NB4 (cell line): ENCODE measurements at regions not wholly inside any gene's neighbourhood (a gene's known extent, or its start where the extent isn't known, plus 50 kb on each side); places are given as distances from the start of the nearest gene placed in this dataset.

Experiments used
- POLR2A ChIP-seq: IDR thresholded peaks from 2 replicates; pipeline ENCODE4 v1.6.1; 2011; ENCODE audit warnings: mild to moderate bottlenecking; ENCODE audit not compliant: insufficient read length; ENCODE audit errors: extremely low read depth
- TF ChIP-seq, protein P1 (sequence below): IDR thresholded peaks from 2 replicates; pipeline ENCODE4 v1.6.1; 2011; ENCODE audit warnings: low read depth, low read length
- TF ChIP-seq, protein P2 (sequence below): IDR thresholded peaks from one replicate; pipeline ENCODE4 v1.5.1; 2012; ENCODE audit warnings: low read depth, low read length

DNA sequence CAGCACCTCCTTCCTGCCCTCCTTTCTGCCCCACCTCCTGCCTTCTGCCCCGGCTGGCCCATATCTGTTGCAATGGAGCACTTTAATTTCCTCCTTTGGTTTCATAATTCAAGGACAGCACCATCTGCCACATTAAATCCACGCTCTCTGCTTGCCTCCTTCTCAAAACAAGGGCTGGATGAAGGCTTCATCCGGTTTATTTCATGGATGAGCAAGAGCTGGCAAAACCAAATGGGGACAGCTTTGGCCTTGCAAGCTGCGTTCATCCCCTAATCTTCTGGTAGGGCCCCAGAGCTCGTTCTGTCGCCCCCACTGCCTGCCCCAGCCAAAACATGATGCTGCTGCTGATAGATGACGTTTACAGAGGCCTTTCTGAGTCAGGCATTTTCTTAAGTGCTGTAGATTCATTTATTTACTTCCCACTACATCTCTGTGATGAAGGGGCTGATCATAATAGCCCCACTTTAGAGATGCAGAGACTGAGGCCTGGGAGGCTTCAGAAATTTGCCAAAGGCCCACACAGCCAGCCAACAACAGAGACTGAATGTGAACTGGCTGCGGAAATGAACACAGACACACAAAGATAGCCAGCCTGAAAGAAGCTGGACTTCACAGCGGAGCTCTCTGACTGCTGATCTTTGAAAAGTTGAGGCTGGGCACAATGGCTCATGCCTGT is 115.6 kb upstream of the CPEB4 start:
- TF ChIP-seq, protein P1, sequence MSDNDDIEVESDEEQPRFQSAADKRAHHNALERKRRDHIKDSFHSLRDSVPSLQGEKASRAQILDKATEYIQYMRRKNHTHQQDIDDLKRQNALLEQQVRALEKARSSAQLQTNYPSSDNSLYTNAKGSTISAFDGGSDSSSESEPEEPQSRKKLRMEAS = no peak
- TF ChIP-seq, protein P2, sequence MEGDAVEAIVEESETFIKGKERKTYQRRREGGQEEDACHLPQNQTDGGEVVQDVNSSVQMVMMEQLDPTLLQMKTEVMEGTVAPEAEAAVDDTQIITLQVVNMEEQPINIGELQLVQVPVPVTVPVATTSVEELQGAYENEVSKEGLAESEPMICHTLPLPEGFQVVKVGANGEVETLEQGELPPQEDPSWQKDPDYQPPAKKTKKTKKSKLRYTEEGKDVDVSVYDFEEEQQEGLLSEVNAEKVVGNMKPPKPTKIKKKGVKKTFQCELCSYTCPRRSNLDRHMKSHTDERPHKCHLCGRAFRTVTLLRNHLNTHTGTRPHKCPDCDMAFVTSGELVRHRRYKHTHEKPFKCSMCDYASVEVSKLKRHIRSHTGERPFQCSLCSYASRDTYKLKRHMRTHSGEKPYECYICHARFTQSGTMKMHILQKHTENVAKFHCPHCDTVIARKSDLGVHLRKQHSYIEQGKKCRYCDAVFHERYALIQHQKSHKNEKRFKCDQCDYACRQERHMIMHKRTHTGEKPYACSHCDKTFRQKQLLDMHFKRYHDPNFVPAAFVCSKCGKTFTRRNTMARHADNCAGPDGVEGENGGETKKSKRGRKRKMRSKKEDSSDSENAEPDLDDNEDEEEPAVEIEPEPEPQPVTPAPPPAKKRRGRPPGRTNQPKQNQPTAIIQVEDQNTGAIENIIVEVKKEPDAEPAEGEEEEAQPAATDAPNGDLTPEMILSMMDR = no peak
- no peak for TF ChIP-seq POLR2A
